GM12878 (cell line): ENCODE measurements at regions not wholly inside any gene's neighbourhood (a gene's known extent, or its start where the extent isn't known, plus 50 kb on each side); places are given as distances from the start of the nearest gene placed in this dataset.

Experiments used
- ATAC-seq: fragments of 200-7000 bp; cut with Tn5 transposase; 3 replicates; pipeline ENCODE4 v1.9.1; 2020; ENCODE audit warnings: mild to moderate bottlenecking, moderate library complexity
- BruUV-seq: library from RNA; stranded (reverse); fragments of 400-500 nt; replicated peaks from 2 replicates; lab custom pipeline; 2021; lab: Mats Ljungman, UMichigan
- CTCF ChIA-PET: fragments of 300-600 bp; sonication (Branson Sonifier 250); formaldehyde crosslinking; extraction: SDS; loops from one replicate; lab custom pipeline; 2021; ENCODE audit warnings: inconsistent platforms; lab: Yijun Ruan, JAX
- POLR2A ChIA-PET: fragments of 350-600 bp; formaldehyde crosslinking; extraction: SDS; loops from one replicate; lab custom pipeline; 2021; ENCODE audit warnings: inconsistent platforms; lab: Charles Lee
- RAD21 ChIA-PET: fragments of 300-600 bp; sonication (Branson Sonifier 250); formaldehyde crosslinking; loops from one replicate; lab custom pipeline; 2023; ENCODE audit warnings: antibody characterized with exemption; ENCODE audit not compliant: unreplicated experiment; lab: Charles Lee
- SMC1A ChIA-PET: fragments of 300-600 bp; sonication (Branson Sonifier 250); formaldehyde crosslinking; loops from one replicate; lab custom pipeline; 2023; ENCODE audit not compliant: unreplicated experiment, uncharacterized antibody; lab: Charles Lee
- DNase-seq: peaks from one replicate; pipeline ENCODE4 v3.0.0-alpha.2; 2011; ENCODE audit warnings: low read depth, low spot score
- FAIRE-seq: peaks from 3 replicates; lab custom pipeline; 2011; peaks lifted over from hg19 to GRCh38; lab: Jason Lieb, UNC
- H2AFZ ChIP-seq: 2 replicates; pipeline ENCODE4 v1.6.0; 2011; ENCODE audit warnings: low read depth, low read length, control low read depth; ENCODE audit not compliant: control insufficient read depth
- H3K27ac ChIP-seq: 2 replicates; pipeline ENCODE4 v1.5.1; 2011; ENCODE audit warnings: control low read depth; ENCODE audit not compliant: control insufficient read depth, insufficient read depth
- H3K27me3 ChIP-seq, 2 experiments: replicated peaks in 1 of 2; 2 replicates each; pipeline versions ENCODE4 v1.6.0 to v1.6.1; 2011; ENCODE audit warnings: low read length in 1 of 2; ENCODE audit not compliant: control insufficient read depth in 2 of 2, insufficient read depth in 2 of 2
- H3K36me3 ChIP-seq, 2 experiments: 2 replicates each; pipeline ENCODE4 v1.5.1; 2011; ENCODE audit warnings: low read length in 1 of 2; ENCODE audit not compliant: control insufficient read depth in 2 of 2, insufficient read depth in 2 of 2
- H3K4me1 ChIP-seq: 2 replicates; pipeline ENCODE4 v1.6.1; 2011; ENCODE audit warnings: mild to moderate bottlenecking, low read length, moderate library complexity, mixed read lengths; ENCODE audit not compliant: control insufficient read depth, insufficient read depth
- H3K4me2 ChIP-seq: 2 replicates; pipeline ENCODE4 v1.6.0; 2011; ENCODE audit warnings: control low read depth; ENCODE audit not compliant: control insufficient read depth, insufficient read depth
- H3K4me3 ChIP-seq: fragments of 200-600 bp; sonication (generic); 2 replicates; pipeline ENCODE4 v1.5.1; 2016
- H3K79me2 ChIP-seq: 2 replicates; pipeline ENCODE4 v1.6.0; 2011; ENCODE audit warnings: low read length; ENCODE audit not compliant: control insufficient read depth, insufficient read depth
- H3K9ac ChIP-seq: 2 replicates; pipeline ENCODE4 v1.8.0; 2011; ENCODE audit warnings: low read length, control low read depth, mixed read lengths; ENCODE audit not compliant: control insufficient read depth, insufficient read depth
- H3K9me3 ChIP-seq: replicated peaks from 3 replicates; pipeline ENCODE4 v1.5.1; 2011; ENCODE audit warnings: mild to moderate bottlenecking, low read length; ENCODE audit not compliant: control insufficient read depth, insufficient read depth
- H4K20me1 ChIP-seq: 2 replicates; pipeline ENCODE4 v1.6.0; 2011; ENCODE audit not compliant: control insufficient read depth, insufficient read depth
- EGR1 ChIP-seq, 2 experiments: IDR thresholded peaks; 1 replicate in 1 of 2; 2 replicates in 1 of 2; pipeline ENCODE4 v1.6.1; 2011 to 2012; ENCODE audit warnings: low read depth in 2 of 2, low read length in 2 of 2, borderline replicate concordance in 1 of 2, mild to moderate bottlenecking in 1 of 2, moderate library complexity in 1 of 2
- IRF5 ChIP-seq: fragments of 450-650 bp; IDR thresholded peaks from 2 replicates; pipeline ENCODE4 v1.6.1; 2017; ENCODE audit warnings: borderline replicate concordance
- MEF2A ChIP-seq: IDR thresholded peaks from 2 replicates; pipeline ENCODE4 v1.6.1; 2011; ENCODE audit warnings: low read depth, mild to moderate bottlenecking, low read length, moderate library complexity; ENCODE audit not compliant: insufficient read depth
- POLR2A ChIP-seq: IDR thresholded peaks from 2 replicates; pipeline ENCODE4 v1.6.1; 2011; ENCODE audit warnings: low read depth, mild to moderate bottlenecking, low read length
- RB1 ChIP-seq: fragments of 450-650 bp; formaldehyde crosslinking; IDR thresholded peaks from 2 replicates; pipeline ENCODE4 v1.6.1; 2017; ENCODE audit warnings: mild to moderate bottlenecking, borderline replicate concordance
- WGBS: methylation state at CpG from one replicate; pipeline ENCODE4 v1.1.6; 2016; ENCODE audit warnings: low lambda C conversion rate; ENCODE audit not compliant: insufficient replicate concordance, insufficient coverage; ENCODE audit errors: missing lambda C conversion rate; 5-methylcytosine and 5-hydroxymethylcytosine counted together
- in situ Hi-C: fragments of 300-500 bp; cut with MboI; formaldehyde crosslinking; loops from 9 replicates; pipeline ENCODE4 v1.14.3; 2018; ENCODE audit warnings: mixed read lengths
- intact Hi-C: fragments of 100-400 bp; cut with micrococcal nuclease; formaldehyde crosslinking; loops from one replicate; pipeline ENCODE4 v1.14.2; 2022; ENCODE audit not compliant: unreplicated experiment
- TF ChIP-seq, protein P1 (sequence below): IDR thresholded peaks from 2 replicates; pipeline ENCODE4 v1.6.1; 2011; ENCODE audit warnings: low read depth, low read length, improper control_type of control experiment, borderline replicate concordance

DNA sequence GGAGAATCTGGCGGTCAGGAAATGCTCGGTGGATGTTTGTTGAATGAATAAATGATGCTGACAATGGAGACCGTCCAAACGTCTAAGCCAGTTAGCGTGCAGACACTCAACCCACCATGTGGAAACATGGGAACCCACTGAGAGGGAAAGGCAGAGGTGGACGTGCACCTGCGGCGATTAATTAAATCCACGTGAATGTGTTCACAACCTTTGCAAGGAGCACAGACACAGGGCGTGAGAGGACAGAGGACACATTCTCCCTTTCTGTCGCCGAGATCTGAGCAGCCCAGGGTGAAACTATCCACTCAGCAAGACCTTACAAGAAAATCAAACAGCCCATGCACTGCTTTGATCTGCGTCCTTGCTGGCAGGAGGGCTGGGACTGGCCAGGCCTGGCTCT is 58.3 kb upstream of the LINC01488 start:
- ATAC-seq (no peak), FAIRE-seq (no peak), DNase-seq (no peak)
- Histone ChIP-seq H3K27ac (no peak overlapping the region), H3K4me2 (no peak overlapping the region), H2AFZ (no peak overlapping the region), H3K9me3 (peaks cover 3% of the 10 kb centered on the region; the same call in 1 of the 3 replicates), H3K27me3 (no peaks in the 10 kb centered on the region), H3K79me2 (no peaks in the 10 kb centered on the region), H3K36me3 (no peaks in the 10 kb centered on the region), H4K20me1 (no peaks in the 10 kb centered on the region), H3K4me1 (no peaks in the 10 kb centered on the region), H3K4me3 (no peak overlapping the region), H3K9ac (no peak overlapping the region)
- intact Hi-C loops (no loop called here), in situ Hi-C loops (no loop called here)
- SMC1A ChIA-PET = no interaction called here
- WGBS = 69% methylated on average over 13 of the region's 13 CpGs
- no peak for TF ChIP-seq MEF2A
- TF ChIP-seq EGR1 (IDR thresholded peaks at IDR 0.05; ENCODE audit: borderline replicate concordance in 1 of 2, low read depth in 2 of 2, low read length in 2 of 2) = no peak
- no peak for TF ChIP-seq POLR2A
- no peak for TF ChIP-seq RB1
- TF ChIP-seq, protein P1, sequence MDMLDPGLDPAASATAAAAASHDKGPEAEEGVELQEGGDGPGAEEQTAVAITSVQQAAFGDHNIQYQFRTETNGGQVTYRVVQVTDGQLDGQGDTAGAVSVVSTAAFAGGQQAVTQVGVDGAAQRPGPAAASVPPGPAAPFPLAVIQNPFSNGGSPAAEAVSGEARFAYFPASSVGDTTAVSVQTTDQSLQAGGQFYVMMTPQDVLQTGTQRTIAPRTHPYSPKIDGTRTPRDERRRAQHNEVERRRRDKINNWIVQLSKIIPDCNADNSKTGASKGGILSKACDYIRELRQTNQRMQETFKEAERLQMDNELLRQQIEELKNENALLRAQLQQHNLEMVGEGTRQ = no peak
- TF ChIP-seq IRF5 = no peak
- BruUV-seq = no TSS peak
- CTCF ChIA-PET = no interaction called here
- RAD21 ChIA-PET = no interaction called here
- POLR2A ChIA-PET = no interaction called here
